ENCODE measurements at regions not wholly inside any gene's neighbourhood (a gene's known extent, or its start where the extent isn't known, plus 50 kb on each side); places are given as distances from the start of the nearest gene placed in this dataset.

GRCh38 chr20:57038608-57039440, 227.6 kb downstream of the BMP7 start:
- no peaks in the 10 kb centered on the region for H3K36me3 Mint-ChIP-seq (ENCODE audit: insufficient read depth)
- no peak for ATAC-seq (replicated peaks)

GRCh38 chr20:57040466-57040865, 226.0 kb downstream of the BMP7 start:
- no peak overlapping the region for H3K27ac Mint-ChIP-seq
- H3K27me3 Mint-ChIP-seq, result peaks cover 11 to 16% of the 10 kb centered on the region in 2 donors
- no peak overlapping the region for H3K4me3 Mint-ChIP-seq
- H3K36me3 Mint-ChIP-seq (ENCODE audit: insufficient read depth), result no peaks in the 10 kb centered on the region
- H3K9me3 Mint-ChIP-seq, result no peaks in the 10 kb centered on the region
- ATAC-seq (replicated peaks), result no peak
- no peak for DNase-seq
- H3K4me1 Mint-ChIP-seq (ENCODE audit: low read depth in 2 of 2), result no peaks in the 10 kb centered on the region

More at GRCh38 chr20:57038608-57039440, 227.6 kb downstream of the BMP7 start:
- Mint-ChIP-seq H3K4me3 (no peak overlapping the region), H3K27ac (no peak overlapping the region), H3K9me3 (peaks cover 0 to 2% of the 10 kb centered on the region in 2 donors), H3K27me3 (peaks cover 16 to 25% of the 10 kb centered on the region in 2 donors), H3K4me1 (ENCODE audit: low read depth in 2 of 2) (no peaks in the 10 kb centered on the region)
- no peak for DNase-seq

- H3K9me3 Mint-ChIP-seq, result no peaks in the 10 kb centered on the region
- no peak overlapping the region for H3K4me3 Mint-ChIP-seq
- no peaks in the 10 kb centered on the region for H3K36me3 Mint-ChIP-seq (ENCODE audit: insufficient read depth)
- no peak for ATAC-seq (replicated peaks)
- H3K27ac Mint-ChIP-seq, result no peak overlapping the region
- peaks cover 9 to 11% of the 10 kb centered on the region in 2 donors for H3K27me3 Mint-ChIP-seq
- H3K4me1 Mint-ChIP-seq (ENCODE audit: low read depth in 2 of 2), result no peaks in the 10 kb centered on the region
- DNase-seq, result no peak
These were observed 225.5 kb downstream of the BMP7 start for GRCh38 chr20:57040924-57041323.

- Mint-ChIP-seq H3K4me1 (ENCODE audit: low read depth in 2 of 2) (no peaks in the 10 kb centered on the region), H3K36me3 (ENCODE audit: insufficient read depth) (no peaks in the 10 kb centered on the region), H3K4me3 (no peak overlapping the region), H3K27me3 (peaks cover 0 to 16% of the 10 kb centered on the region in 2 donors), H3K27ac (no peak overlapping the region), H3K9me3 (no peaks in the 10 kb centered on the region)
- DNase-seq (no peak), ATAC-seq (replicated peaks) (no peak)
These were observed 223.3 kb downstream of the BMP7 start for GRCh38 chr20:57043091-57043490.

- no peaks in the 10 kb centered on the region for H3K9me3 Mint-ChIP-seq
These were observed 222.7 kb downstream of the BMP7 start for GRCh38 chr20:57043669-57044268.

GRCh38 chr20:57047281-57048026, 219.0 kb downstream of the BMP7 start:
- no peak overlapping the region for H3K27ac Mint-ChIP-seq
- no peaks in the 10 kb centered on the region for H3K9me3 Mint-ChIP-seq
- peaks cover 0 to 32% of the 10 kb centered on the region in 2 donors for H3K27me3 Mint-ChIP-seq
- no peak for ATAC-seq (replicated peaks)
- no peak for DNase-seq
- H3K4me3 Mint-ChIP-seq, result no peak overlapping the region
- no peaks in the 10 kb centered on the region for H3K4me1 Mint-ChIP-seq (ENCODE audit: low read depth in 2 of 2)
- no peaks in the 10 kb centered on the region for H3K36me3 Mint-ChIP-seq (ENCODE audit: insufficient read depth)

More at GRCh38 chr20:57043669-57044268, 222.7 kb downstream of the BMP7 start:
- ATAC-seq (replicated peaks), result no peak
- H3K4me3 Mint-ChIP-seq, result no peak overlapping the region
- no peak for DNase-seq
- H3K36me3 Mint-ChIP-seq (ENCODE audit: insufficient read depth), result no peaks in the 10 kb centered on the region
- no peaks in the 10 kb centered on the region for H3K4me1 Mint-ChIP-seq (ENCODE audit: low read depth in 2 of 2)
- H3K27me3 Mint-ChIP-seq, result peaks cover 0 to 23% of the 10 kb centered on the region in 2 donors
- H3K27ac Mint-ChIP-seq, result no peak overlapping the region

GRCh38 chr20:57048027-57048869, 218.2 kb downstream of the BMP7 start:
- no peak for ATAC-seq (replicated peaks)

GRCh38 chr20:57049296-57049695, 217.1 kb downstream of the BMP7 start:
- H3K4me1 Mint-ChIP-seq (ENCODE audit: low read depth in 2 of 2), result no peaks in the 10 kb centered on the region
- H3K27ac Mint-ChIP-seq, result no peak overlapping the region
- DNase-seq (no peak), ATAC-seq (replicated peaks) (no peak)
- H3K9me3 Mint-ChIP-seq, result no peaks in the 10 kb centered on the region
- no peaks in the 10 kb centered on the region for H3K36me3 Mint-ChIP-seq (ENCODE audit: insufficient read depth)
- H3K4me3 Mint-ChIP-seq, result no peak overlapping the region
- peaks cover 0 to 32% of the 10 kb centered on the region in 2 donors for H3K27me3 Mint-ChIP-seq

More at GRCh38 chr20:57048027-57048869, 218.2 kb downstream of the BMP7 start:
- no peak overlapping the region for H3K27ac Mint-ChIP-seq
- peaks cover 0 to 32% of the 10 kb centered on the region in 2 donors for H3K27me3 Mint-ChIP-seq
- no peak for DNase-seq
- H3K4me1 Mint-ChIP-seq (ENCODE audit: low read depth in 2 of 2), result no peaks in the 10 kb centered on the region
- no peaks in the 10 kb centered on the region for H3K9me3 Mint-ChIP-seq
- H3K4me3 Mint-ChIP-seq, result no peak overlapping the region
- no peaks in the 10 kb centered on the region for H3K36me3 Mint-ChIP-seq (ENCODE audit: insufficient read depth)

- Mint-ChIP-seq H3K4me1 (ENCODE audit: low read depth in 2 of 2) (no peaks in the 10 kb centered on the region), H3K27me3 (peaks cover 0 to 32% of the 10 kb centered on the region in 2 donors), H3K36me3 (ENCODE audit: insufficient read depth) (no peaks in the 10 kb centered on the region), H3K27ac (no peak overlapping the region), H3K9me3 (no peaks in the 10 kb centered on the region), H3K4me3 (no peak overlapping the region)
- DNase-seq (no peak), ATAC-seq (replicated peaks) (no peak)
These were observed 215.3 kb downstream of the BMP7 start for GRCh38 chr20:57051096-57051495.

- Mint-ChIP-seq H3K4me1 (ENCODE audit: low read depth in 2 of 2) (no peaks in the 10 kb centered on the region), H3K27ac (no peak overlapping the region), H3K36me3 (ENCODE audit: insufficient read depth) (no peaks in the 10 kb centered on the region), H3K9me3 (no peaks in the 10 kb centered on the region), H3K4me3 (no peak overlapping the region), H3K27me3 (peaks cover 2 to 29% of the 10 kb centered on the region in 2 donors)
- DNase-seq (no peak), ATAC-seq (replicated peaks) (no peak)
These were observed 213.4 kb downstream of the BMP7 start for GRCh38 chr20:57053067-57053466.

- no peak for DNase-seq
- no peak overlapping the region for H3K4me3 Mint-ChIP-seq
- H3K9me3 Mint-ChIP-seq, result no peaks in the 10 kb centered on the region
- peaks cover 8 to 25% of the 10 kb centered on the region in 2 donors for H3K27me3 Mint-ChIP-seq
- no peak overlapping the region for H3K27ac Mint-ChIP-seq
- no peaks in the 10 kb centered on the region for H3K36me3 Mint-ChIP-seq (ENCODE audit: insufficient read depth)
- no peaks in the 10 kb centered on the region for H3K4me1 Mint-ChIP-seq (ENCODE audit: low read depth in 2 of 2)
- ATAC-seq (replicated peaks), result no peak
These were observed 212.5 kb downstream of the BMP7 start for GRCh38 chr20:57053793-57054552.

GRCh38 chr20:57055345-57055744, 211.1 kb downstream of the BMP7 start:
- ATAC-seq (replicated peaks) (no peak), DNase-seq (no peak)
- Mint-ChIP-seq H3K27ac (no peak overlapping the region), H3K27me3 (peaks cover 8 to 26% of the 10 kb centered on the region in 2 donors), H3K4me1 (ENCODE audit: low read depth in 2 of 2) (peaks cover 0 to 5% of the 10 kb centered on the region in 2 donors), H3K36me3 (ENCODE audit: insufficient read depth) (no peaks in the 10 kb centered on the region), H3K9me3 (no peaks in the 10 kb centered on the region), H3K4me3 (no peak overlapping the region)
